PC-9 (cell line): ENCODE measurements at regions not wholly inside any gene's neighbourhood (a gene's known extent, or its start where the extent isn't known, plus 50 kb on each side); places are given as distances from the start of the nearest gene placed in this dataset.

Experiments
- EZH2 ChIP-seq: fragments of 200-600 bp; sonication (generic); IDR thresholded peaks from 2 replicates; pipeline ENCODE4 v1.8.0; 2017; ENCODE audit warnings: antibody characterized with exemption, low read depth
- TF ChIP-seq, protein P1 (sequence below): fragments of 200-600 bp; sonication (generic); conservative IDR thresholded peaks from 2 replicates; pipeline ENCODE4 v1.6.1; 2017; ENCODE audit warnings: mixed run types, antibody characterized with exemption, mild to moderate bottlenecking, moderate library complexity

DNA sequence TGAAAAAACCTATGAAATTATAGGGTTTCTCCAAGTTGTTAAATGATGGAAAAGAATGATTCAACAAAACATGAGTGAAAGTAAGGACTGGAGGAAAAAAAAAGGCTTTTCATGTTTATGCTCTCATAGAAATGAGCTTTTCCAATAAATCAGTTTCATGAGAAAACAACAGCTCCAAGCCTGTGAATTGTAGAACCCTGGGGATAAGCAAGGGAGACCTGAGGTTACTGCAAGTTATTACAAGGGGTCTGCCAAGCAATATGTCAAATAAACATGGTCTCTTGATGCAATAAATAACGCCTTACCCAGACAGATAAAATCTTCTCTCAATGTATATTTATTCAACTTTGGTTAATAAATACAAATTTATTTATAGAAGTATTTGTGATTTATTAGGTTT is 577.9 kb upstream of the GCFC2 start:
- no peak for TF ChIP-seq EZH2
- TF ChIP-seq, protein P1, sequence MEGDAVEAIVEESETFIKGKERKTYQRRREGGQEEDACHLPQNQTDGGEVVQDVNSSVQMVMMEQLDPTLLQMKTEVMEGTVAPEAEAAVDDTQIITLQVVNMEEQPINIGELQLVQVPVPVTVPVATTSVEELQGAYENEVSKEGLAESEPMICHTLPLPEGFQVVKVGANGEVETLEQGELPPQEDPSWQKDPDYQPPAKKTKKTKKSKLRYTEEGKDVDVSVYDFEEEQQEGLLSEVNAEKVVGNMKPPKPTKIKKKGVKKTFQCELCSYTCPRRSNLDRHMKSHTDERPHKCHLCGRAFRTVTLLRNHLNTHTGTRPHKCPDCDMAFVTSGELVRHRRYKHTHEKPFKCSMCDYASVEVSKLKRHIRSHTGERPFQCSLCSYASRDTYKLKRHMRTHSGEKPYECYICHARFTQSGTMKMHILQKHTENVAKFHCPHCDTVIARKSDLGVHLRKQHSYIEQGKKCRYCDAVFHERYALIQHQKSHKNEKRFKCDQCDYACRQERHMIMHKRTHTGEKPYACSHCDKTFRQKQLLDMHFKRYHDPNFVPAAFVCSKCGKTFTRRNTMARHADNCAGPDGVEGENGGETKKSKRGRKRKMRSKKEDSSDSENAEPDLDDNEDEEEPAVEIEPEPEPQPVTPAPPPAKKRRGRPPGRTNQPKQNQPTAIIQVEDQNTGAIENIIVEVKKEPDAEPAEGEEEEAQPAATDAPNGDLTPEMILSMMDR, result no peak
